Body of pancreas (tissue), 4 donors: ENCODE measurements at regions not wholly inside any gene's neighbourhood (a gene's known extent, or its start where the extent isn't known, plus 50 kb on each side); places are given as distances from the start of the nearest gene placed in this dataset.

Experiments used
- CTCF ChIP-seq, 7 experiments: fragments of 450-650 bp in 4 of 7; fragments of 200-600 bp in 3 of 7; sonication (generic) in 3 of 7; IDR thresholded peaks; one replicate each; pipeline ENCODE4 v1.5.1; 2016 to 2019; ENCODE audit warnings: antibody characterized with exemption in 7 of 7
- POLR2A ChIP-seq, 3 donors: fragments of 450-650 bp; IDR thresholded peaks; one replicate each; pipeline ENCODE4 v1.6.1; 2016; ENCODE audit warnings: antibody characterized with exemption in 3 of 3, mild to moderate bottlenecking in 2 of 3

- TF ChIP-seq CTCF (IDR thresholded peaks at IDR 0.05) (no peak), POLR2A (IDR thresholded peaks at IDR 0.05) (no peak)
Observed at GRCh38 chr4:57981123-57981522, 870.9 kb upstream of the IGFBP7 start.
